H1 (cell line): ENCODE measurements at regions not wholly inside any gene's neighbourhood (a gene's known extent, or its start where the extent isn't known, plus 50 kb on each side); places are given as distances from the start of the nearest gene placed in this dataset.
A peak's percentile ranks its signal among the peaks of the same experiment; 100 is the strongest.

Experiments used
- CTCF ChIA-PET: fragments of 300-600 bp; sonication (Branson Sonifier 250); formaldehyde crosslinking; loops from one replicate; lab custom pipeline; 2021; ENCODE audit not compliant: partially characterized antibody; lab: Charles Lee
- POLR2A ChIA-PET: fragments of 300-600 bp; sonication (Branson Sonifier 250); formaldehyde crosslinking; loops from one replicate; lab custom pipeline; 2021; ENCODE audit warnings: inconsistent platforms; ENCODE audit not compliant: partially characterized antibody; lab: Charles Lee
- DNase-seq, 2 experiments: peaks; one replicate each; pipeline versions ENCODE4 v3.0.0 to v3.0.0-alpha.2; 2010 to 2022; ENCODE audit warnings: low spot score in 2 of 2, low read depth in 1 of 2, mixed read lengths in 1 of 2
- FAIRE-seq: peaks from 2 replicates; lab custom pipeline; 2011; peaks lifted over from hg19 to GRCh38; lab: Jason Lieb, UNC
- H2AFZ ChIP-seq: 2 replicates; pipeline ENCODE4 v1.8.1; 2012; ENCODE audit warnings: low read length, inconsistent platforms
- H2AK5ac ChIP-seq: 2 replicates; pipeline ENCODE4 v1.6.1; 2013; ENCODE audit warnings: low read depth, low read length
- H2BK120ac ChIP-seq: replicated peaks from 2 replicates; pipeline ENCODE3; 2013; ENCODE audit warnings: low read depth, low read length, inconsistent platforms
- H2BK12ac ChIP-seq: 2 replicates; pipeline ENCODE4 v1.6.1; 2013; ENCODE audit warnings: low read depth, low read length
- H2BK15ac ChIP-seq: 2 replicates; pipeline ENCODE4 v1.6.1; 2013; ENCODE audit warnings: low read length
- H2BK20ac ChIP-seq: 2 replicates; pipeline ENCODE4 v1.6.1; 2013; ENCODE audit warnings: low read length
- H2BK5ac ChIP-seq: 2 replicates; pipeline ENCODE4 v1.6.1; 2013; ENCODE audit warnings: low read depth, low read length
- H3K14ac ChIP-seq: 2 replicates; pipeline ENCODE4 v1.6.1; 2013; ENCODE audit warnings: inconsistent platforms; ENCODE audit not compliant: insufficient read length
- H3K18ac ChIP-seq: 2 replicates; pipeline ENCODE4 v1.6.1; 2013; ENCODE audit warnings: low read length; ENCODE audit errors: extremely low read depth
- H3K23ac ChIP-seq: 2 replicates; pipeline ENCODE4 v1.6.1; 2013; ENCODE audit warnings: inconsistent platforms; ENCODE audit not compliant: insufficient read length
- H3K23me2 ChIP-seq: 2 replicates; pipeline ENCODE4 v1.6.1; 2013; ENCODE audit warnings: low read depth, low read length
- H3K27ac ChIP-seq: 2 replicates; pipeline ENCODE4 v1.6.1; 2011; ENCODE audit warnings: low read depth, low read length, inconsistent platforms
- H3K27me3 ChIP-seq, 4 experiments: replicated peaks in 1 of 4; 1 replicate in 1 of 4; 2 replicates in 3 of 4; pipeline versions ENCODE4 v1.6.1 to v1.8.1; 2011 to 2013; ENCODE audit warnings: low read length in 3 of 4, mild to moderate bottlenecking in 3 of 4, inconsistent platforms in 2 of 4, mixed read lengths in 2 of 4, moderate library complexity in 1 of 4; ENCODE audit not compliant: control insufficient read depth in 3 of 4, insufficient read depth in 3 of 4; ENCODE audit errors: extremely low read depth in 1 of 4
- H3K36me3 ChIP-seq, 4 experiments: 2 replicates each; pipeline versions ENCODE4 v1.6.1 to v1.8.1; 2011 to 2013; ENCODE audit warnings: mild to moderate bottlenecking in 4 of 4, low read length in 3 of 4, moderate library complexity in 2 of 4, control low read depth in 1 of 4, inconsistent platforms in 1 of 4; ENCODE audit not compliant: insufficient read depth in 4 of 4, control insufficient read depth in 2 of 4
- H3K4ac ChIP-seq: replicated peaks from 2 replicates; pipeline ENCODE3; 2013; ENCODE audit warnings: low read length, low read depth, mixed read lengths, inconsistent platforms; ENCODE audit not compliant: insufficient read length
- H3K4me1 ChIP-seq, 4 experiments: replicated peaks in 1 of 4; 1 replicate in 1 of 4; 2 replicates in 3 of 4; pipeline versions ENCODE4 v1.6.1 to v1.8.1; 2011 to 2013; ENCODE audit warnings: low read length in 3 of 4, inconsistent platforms in 2 of 4, mixed read lengths in 1 of 4; ENCODE audit not compliant: insufficient read depth in 4 of 4, control insufficient read depth in 3 of 4
- H3K4me2 ChIP-seq, 2 experiments: 2 replicates each; pipeline versions ENCODE4 v1.6.1 to v1.8.1; 2011 to 2013; ENCODE audit warnings: low read depth in 2 of 2, low read length in 2 of 2, control low read depth in 1 of 2, inconsistent platforms in 1 of 2, mild to moderate bottlenecking in 1 of 2; ENCODE audit not compliant: insufficient read depth in 1 of 2
- H3K4me3 ChIP-seq, 4 experiments: fragments of 200-600, 300-600 bp in 1 of 4; sonication (generic), shearing (Covaris generic), sonication (Bioruptor Twin) in 1 of 4; 2 replicates each; pipeline versions ENCODE4 v1.5.1 to v1.8.1; 2011 to 2016; ENCODE audit warnings: low read length in 4 of 4, low read depth in 3 of 4, control low read depth in 2 of 4, inconsistent platforms in 2 of 4, mild to moderate bottlenecking in 2 of 4, mixed read lengths in 1 of 4, moderate library complexity in 1 of 4; ENCODE audit not compliant: insufficient read depth in 2 of 4; ENCODE audit errors: extremely low read depth in 1 of 4
- H3K56ac ChIP-seq: replicated peaks from 2 replicates; pipeline ENCODE3; 2013; ENCODE audit warnings: low read depth, mild to moderate bottlenecking, mixed read lengths, low read length, inconsistent platforms; ENCODE audit not compliant: insufficient read length
- H3K79me1 ChIP-seq: 2 replicates; pipeline ENCODE4 v1.6.1; 2013; ENCODE audit warnings: low read depth, low read length, control low read depth
- H3K79me2 ChIP-seq, 2 experiments: 2 replicates each; pipeline versions ENCODE4 v1.6.1 to v1.8.1; 2012 to 2013; ENCODE audit warnings: low read length in 2 of 2, mild to moderate bottlenecking in 2 of 2, inconsistent platforms in 1 of 2; ENCODE audit not compliant: insufficient read depth in 2 of 2, control insufficient read depth in 1 of 2
- H3K9ac ChIP-seq, 4 experiments: replicated peaks in 1 of 4; 1 replicate in 1 of 4; 2 replicates in 3 of 4; pipeline versions ENCODE4 v1.6.1 to v1.8.1; 2011 to 2013; ENCODE audit warnings: low read depth in 3 of 4, low read length in 3 of 4, control low read depth in 2 of 4, mild to moderate bottlenecking in 2 of 4, moderate library complexity in 2 of 4, inconsistent platforms in 1 of 4; ENCODE audit errors: extremely low read depth in 1 of 4
- H3K9me3 ChIP-seq, 2 experiments: 2 replicates each; pipeline versions ENCODE4 v1.6.1 to v1.8.1; 2012 to 2013; ENCODE audit warnings: mild to moderate bottlenecking in 2 of 2, moderate library complexity in 2 of 2, control low read depth in 1 of 2, inconsistent platforms in 1 of 2, low read depth in 1 of 2, low read length in 1 of 2, mixed read lengths in 1 of 2; ENCODE audit not compliant: insufficient read depth in 2 of 2
- H4K20me1 ChIP-seq, 2 experiments: replicated peaks in 1 of 2; 2 replicates each; pipeline versions ENCODE3 to v1.8.1; 2011 to 2013; ENCODE audit warnings: inconsistent platforms in 2 of 2, low read length in 2 of 2, mild to moderate bottlenecking in 1 of 2; ENCODE audit not compliant: insufficient read depth in 2 of 2, control insufficient read depth in 1 of 2
- H4K5ac ChIP-seq: 2 replicates; pipeline ENCODE4 v1.6.1; 2013; ENCODE audit warnings: low read length, low read depth, mixed read lengths, inconsistent platforms; ENCODE audit not compliant: insufficient read length
- H4K8ac ChIP-seq: 2 replicates; pipeline ENCODE4 v1.8.0; 2013; ENCODE audit warnings: mild to moderate bottlenecking, moderate library complexity, low read length, inconsistent platforms; ENCODE audit not compliant: insufficient read depth; ENCODE audit errors: extremely low read depth
- H4K91ac ChIP-seq: replicated peaks from 2 replicates; pipeline ENCODE3; 2013; ENCODE audit warnings: low read length, mixed read lengths, inconsistent platforms; ENCODE audit not compliant: insufficient read length
- BACH1 ChIP-seq: IDR thresholded peaks from 2 replicates; pipeline ENCODE4 v1.6.1; 2012; ENCODE audit warnings: low read length, improper control_type of control experiment
- CBX8 ChIP-seq: fragments of 300-800, 300-1000 bp; sonication (generic); IDR thresholded peaks from 2 replicates; pipeline ENCODE4 v1.7.1; 2016; ENCODE audit warnings: low read depth, low read length, borderline replicate concordance
- CTBP2 ChIP-seq: IDR thresholded peaks from 2 replicates; pipeline ENCODE4 v1.7.0; 2011; ENCODE audit warnings: borderline replicate concordance, mild to moderate bottlenecking, moderate library complexity, mixed read lengths, low read length; ENCODE audit not compliant: insufficient read depth, insufficient read length
- EP300 ChIP-seq, 2 experiments: IDR thresholded peaks; 1 replicate in 1 of 2; 2 replicates in 1 of 2; pipeline ENCODE4 v1.6.1; 2011 to 2012; ENCODE audit warnings: low read depth in 2 of 2, low read length in 2 of 2, mild to moderate bottlenecking in 2 of 2, borderline replicate concordance in 1 of 2, inconsistent platforms in 1 of 2, moderate library complexity in 1 of 2
- EZH2 ChIP-seq: fragments of 200-600 bp; sonication (generic); IDR thresholded peaks from 2 replicates; pipeline ENCODE4 v1.7.1; 2012; ENCODE audit warnings: low read depth, mild to moderate bottlenecking, moderate library complexity, low read length, inconsistent platforms; ENCODE audit not compliant: severe bottlenecking
- FOSL1 ChIP-seq: IDR thresholded peaks from 2 replicates; pipeline ENCODE4 v1.6.1; 2011; ENCODE audit warnings: mild to moderate bottlenecking, low read depth, low read length, moderate library complexity; ENCODE audit not compliant: insufficient read depth
- KDM4A ChIP-seq: IDR thresholded peaks from one replicate; pipeline ENCODE4 v1.7.1; 2012; ENCODE audit warnings: low read depth, mild to moderate bottlenecking, moderate library complexity, low read length, inconsistent platforms; ENCODE audit not compliant: severe bottlenecking
- NRF1 ChIP-seq: IDR thresholded peaks from 2 replicates; pipeline ENCODE4 v1.6.1; 2011; ENCODE audit warnings: mild to moderate bottlenecking, low read depth, low read length, improper control_type of control experiment
- RNF2 ChIP-seq: fragments of 200-900, 300-1000 bp; sonication (generic); IDR thresholded peaks from 2 replicates; pipeline ENCODE4 v1.7.1; 2016; ENCODE audit warnings: borderline replicate concordance, low read depth, mild to moderate bottlenecking, antibody characterized with exemption, low read length; ENCODE audit not compliant: poor library complexity, severe bottlenecking; ENCODE audit errors: missing control alignments
- SIX5 ChIP-seq: IDR thresholded peaks from 2 replicates; pipeline ENCODE4 v1.6.1; 2011; ENCODE audit warnings: mild to moderate bottlenecking, low read depth, low read length
- SUZ12 ChIP-seq: fragments of 200-600 bp; sonication (generic); IDR thresholded peaks from 2 replicates; pipeline ENCODE4 v1.6.1; 2012; ENCODE audit warnings: mild to moderate bottlenecking, inconsistent platforms, low read length, moderate library complexity, mixed read lengths
- USF2 ChIP-seq: IDR thresholded peaks from 2 replicates; pipeline ENCODE4 v1.6.1; 2011; ENCODE audit warnings: low read length, improper control_type of control experiment
- WGBS, 2 experiments: shearing (Covaris generic) in 1 of 2; methylation state at CpG; one replicate each; pipeline versions ENCODE4 v1.1.6 to v1.1.7; 2013 to 2015; ENCODE audit warnings: low lambda C conversion rate in 2 of 2, mixed read lengths in 2 of 2, inconsistent platforms in 1 of 2, low coverage in 1 of 2, missing lambda C conversion rate in 1 of 2; ENCODE audit not compliant: insufficient replicate concordance in 2 of 2, insufficient coverage in 1 of 2, insufficient read length in 1 of 2; ENCODE audit errors: extremely low coverage in 1 of 2, missing lambda C conversion rate in 1 of 2; 5-methylcytosine and 5-hydroxymethylcytosine counted together

DNA sequence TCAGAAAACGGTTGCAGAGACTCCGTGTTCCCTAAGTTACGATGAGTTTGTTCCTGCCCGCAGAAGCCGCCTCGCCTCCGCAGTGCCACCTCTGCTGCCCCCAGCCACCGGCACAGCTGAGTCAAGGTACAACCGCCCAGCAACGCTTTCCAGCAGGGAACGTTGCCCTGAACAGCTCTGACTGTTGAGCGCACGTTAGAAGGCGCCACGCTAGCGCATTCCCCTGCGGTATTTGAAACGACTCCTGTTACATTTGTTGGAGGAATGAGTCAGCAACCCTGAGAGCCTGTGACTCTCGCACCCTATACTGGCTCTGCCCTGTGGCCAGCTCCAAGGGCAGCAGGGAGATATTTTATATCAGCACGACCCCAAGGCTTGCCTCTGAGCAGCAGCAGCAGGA, 302.8 kb downstream of the TEX29 start:
- Histone ChIP-seq H2AK5ac (no peak overlapping the region), H2BK20ac (no peak overlapping the region), H3K4ac (no peak overlapping the region), H4K8ac (peak overlapping the region; percentile 92), H3K56ac (no peak overlapping the region), H3K23ac (no peak overlapping the region), H3K18ac (0 out of 2 replicates have a peak overlapping the region, but pooled peaks have one; percentile 35), H3K79me2 (no peaks in the 10 kb centered on the region), H3K23me2 (peaks cover 10% of the 10 kb centered on the region; the same call in 1 of the 2 replicates), H4K20me1 (peaks cover 0 to 10% of the 10 kb centered on the region in 2 experiments), H3K4me3 (no peak overlapping the region), H2BK5ac (no peak overlapping the region), H3K27me3 (no peaks in the 10 kb centered on the region; a peak in 1 of 7 replicates), H3K14ac (no peak overlapping the region), H2BK15ac (no peak overlapping the region), H3K4me1 (peaks cover 0 to 4% (median 0%) of the 10 kb centered on the region in 4 experiments; a peak in 1 of 7 replicates), H2BK12ac (peak overlapping the region; percentile 69; the same call in 1 of the 2 replicates), H3K79me1 (no peaks in the 10 kb centered on the region), H3K4me2 (no peak overlapping the region), H3K9ac (no peak overlapping the region), H4K5ac (no peak overlapping the region), H2AFZ (peak overlapping the region; percentile 62; the same call in 1 of the 2 replicates), H3K36me3 (no peaks in the 10 kb centered on the region), H2BK120ac (no peak overlapping the region), H3K27ac (no peak overlapping the region), H4K91ac (no peak overlapping the region), H3K9me3 (no peaks in the 10 kb centered on the region)
- FAIRE-seq, result no peak
- POLR2A ChIA-PET, result no interaction called here
- no peak for DNase-seq
- CTCF ChIA-PET, result interaction anchor here (0.6 to 1.0 kb wide), 2 partner anchors 10 to 121 kb away, joined by 3 read pairs; no protein-coding TSS in a partner anchor
- 86% methylated on average over 20 of the region's 20 CpGs; no CpG with 5 or more reads in 1 of the 2 experiments for WGBS, 2 experiments
- TF ChIP-seq USF2, result no peak
- TF ChIP-seq RNF2, result no peak
- TF ChIP-seq SIX5, result no peak
- TF ChIP-seq KDM4A, result no peak
- TF ChIP-seq FOSL1, result no peak
- no peak for TF ChIP-seq CTBP2
- TF ChIP-seq EP300 (IDR thresholded peaks at IDR 0.05; ENCODE audit: borderline replicate concordance in 1 of 2, low read depth in 2 of 2, low read length in 2 of 2), result no peak
- TF ChIP-seq SUZ12, result no peak
- TF ChIP-seq BACH1, result no peak
- TF ChIP-seq EZH2, result no peak
- no peak for TF ChIP-seq NRF1
- no peak for TF ChIP-seq CBX8
